NT2/D1 (cell line): ENCODE measurements at regions not wholly inside any gene's neighbourhood (a gene's known extent, or its start where the extent isn't known, plus 50 kb on each side); places are given as distances from the start of the nearest gene placed in this dataset.

Experiments used
- DNase-seq: peaks from one replicate; pipeline ENCODE4 v3.0.0-alpha.2; 2011; ENCODE audit warnings: low read depth, low spot score
- H3K27me3 ChIP-seq: 2 replicates; pipeline ENCODE4 v1.6.0; 2011; ENCODE audit warnings: mild to moderate bottlenecking; ENCODE audit not compliant: insufficient read length, insufficient read depth
- H3K36me3 ChIP-seq: 2 replicates; pipeline ENCODE4 v1.6.1; 2011; ENCODE audit warnings: mild to moderate bottlenecking, low read length, mixed read lengths; ENCODE audit not compliant: insufficient read depth, insufficient read length
- H3K4me1 ChIP-seq: 2 replicates; pipeline ENCODE4 v1.5.1; 2011; ENCODE audit not compliant: insufficient read depth, insufficient read length
- H3K4me3 ChIP-seq: 2 replicates; pipeline ENCODE4 v1.5.1; 2011; ENCODE audit warnings: low read depth; ENCODE audit not compliant: insufficient read length
- H3K9ac ChIP-seq: 2 replicates; pipeline ENCODE4 v1.6.0; 2011; ENCODE audit warnings: low read depth; ENCODE audit not compliant: insufficient read length
- H3K9me3 ChIP-seq: 2 replicates; pipeline ENCODE4 v1.5.1; 2011; ENCODE audit warnings: mild to moderate bottlenecking, low read length; ENCODE audit not compliant: insufficient read depth
- SUZ12 ChIP-seq: IDR thresholded peaks from 2 replicates; pipeline ENCODE4 v1.6.1; 2011; ENCODE audit not compliant: insufficient read length, insufficient read depth; ENCODE audit errors: extremely low read depth
- YY1 ChIP-seq: IDR thresholded peaks from 2 replicates; pipeline ENCODE4 v1.6.1; 2011; ENCODE audit not compliant: insufficient read length, insufficient read depth
- ZNF274 ChIP-seq: IDR thresholded peaks from 2 replicates; pipeline ENCODE4 v1.6.1; 2011; ENCODE audit warnings: mild to moderate bottlenecking, low read depth, low read length

DNA sequence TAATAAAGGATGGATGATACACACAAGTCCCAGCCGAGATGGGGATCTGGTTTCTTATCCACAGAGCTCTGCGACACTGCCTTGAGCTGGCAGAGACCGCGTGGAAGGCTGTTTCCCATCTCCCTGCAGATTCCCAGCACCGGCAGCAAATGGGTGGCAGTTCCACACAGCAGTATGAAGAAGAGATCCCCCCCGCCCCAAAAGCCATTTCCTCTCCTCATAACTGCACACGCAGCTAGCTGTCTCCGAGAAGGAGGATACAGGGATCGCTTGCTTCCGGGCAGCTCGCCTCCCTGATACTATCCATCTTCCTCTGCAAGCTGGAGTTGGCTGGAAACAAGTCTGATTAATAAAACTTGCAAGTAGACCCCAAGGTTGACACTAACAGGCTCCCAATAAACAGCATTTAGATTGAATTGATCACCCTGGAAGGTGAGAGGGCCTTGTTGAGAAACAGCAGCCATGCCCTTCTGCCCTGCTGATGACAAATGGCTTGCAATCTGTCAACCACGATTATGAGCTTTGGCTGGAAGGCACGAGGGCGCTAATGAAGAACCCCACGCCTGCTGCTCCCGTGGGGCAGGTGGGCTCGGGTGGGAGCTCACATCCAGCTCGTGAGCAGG is 642.3 kb downstream of the AJAP1 start:
- DNase-seq: no peak
- no peaks in the 10 kb centered on the region for H3K27me3 ChIP-seq
- no peaks in the 10 kb centered on the region for H3K9me3 ChIP-seq
- TF ChIP-seq ZNF274: no peak
- TF ChIP-seq SUZ12: no peak
- H3K36me3 ChIP-seq: no peaks in the 10 kb centered on the region
- no peaks in the 10 kb centered on the region for H3K4me1 ChIP-seq
- H3K4me3 ChIP-seq: no peak overlapping the region
- no peak overlapping the region for H3K9ac ChIP-seq

DNA sequence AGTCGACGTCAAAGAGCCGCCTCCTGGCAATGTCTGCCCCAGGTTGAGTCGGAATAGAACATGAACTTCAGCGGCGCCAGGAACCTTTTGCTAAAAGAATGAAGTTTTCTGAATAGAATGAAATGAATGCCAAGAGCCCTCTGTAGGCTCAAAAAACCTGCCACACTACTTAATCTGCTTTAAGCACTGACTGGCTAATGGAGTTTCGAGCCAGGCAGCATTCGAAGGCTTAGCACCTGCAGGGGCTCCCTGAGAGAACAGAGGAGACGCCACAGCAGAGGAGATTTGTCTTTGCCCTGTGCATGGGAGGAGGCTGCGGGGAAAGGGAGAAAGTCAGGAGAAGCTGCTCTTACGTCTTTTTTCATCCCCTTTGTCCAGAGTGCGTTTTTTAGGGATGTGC is 641.7 kb downstream of the AJAP1 start:
- no peak for DNase-seq
- Histone ChIP-seq H3K9ac (no peak overlapping the region), H3K36me3 (no peaks in the 10 kb centered on the region), H3K4me1 (no peaks in the 10 kb centered on the region), H3K27me3 (no peaks in the 10 kb centered on the region), H3K4me3 (no peak overlapping the region), H3K9me3 (no peaks in the 10 kb centered on the region)
- TF ChIP-seq SUZ12 (no peak), ZNF274 (no peak), YY1 (no peak)

DNA sequence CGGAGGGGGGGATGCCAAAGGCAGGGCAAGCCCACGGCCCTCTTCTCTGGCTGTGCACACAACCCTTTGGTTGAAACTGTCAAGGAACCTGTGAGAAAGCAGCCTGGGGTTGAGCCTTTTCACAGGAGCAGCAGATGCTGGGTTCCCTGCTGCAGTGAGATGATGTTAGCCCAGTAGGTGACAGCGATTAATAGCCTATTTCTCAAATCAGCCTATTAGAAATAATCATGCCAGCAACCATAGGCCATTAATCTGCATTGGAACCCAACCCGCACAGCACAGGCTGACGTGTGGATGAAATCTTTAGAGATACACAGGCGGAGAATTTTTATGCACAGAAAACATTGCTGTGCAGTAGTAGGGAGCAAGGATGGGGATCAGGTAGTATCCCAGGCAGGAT is 637.5 kb downstream of the AJAP1 start:
- Histone ChIP-seq H3K36me3 (no peaks in the 10 kb centered on the region), H3K9me3 (no peaks in the 10 kb centered on the region)
- no peak for TF ChIP-seq SUZ12
- TF ChIP-seq YY1: no peak
- TF ChIP-seq ZNF274: no peak

DNA sequence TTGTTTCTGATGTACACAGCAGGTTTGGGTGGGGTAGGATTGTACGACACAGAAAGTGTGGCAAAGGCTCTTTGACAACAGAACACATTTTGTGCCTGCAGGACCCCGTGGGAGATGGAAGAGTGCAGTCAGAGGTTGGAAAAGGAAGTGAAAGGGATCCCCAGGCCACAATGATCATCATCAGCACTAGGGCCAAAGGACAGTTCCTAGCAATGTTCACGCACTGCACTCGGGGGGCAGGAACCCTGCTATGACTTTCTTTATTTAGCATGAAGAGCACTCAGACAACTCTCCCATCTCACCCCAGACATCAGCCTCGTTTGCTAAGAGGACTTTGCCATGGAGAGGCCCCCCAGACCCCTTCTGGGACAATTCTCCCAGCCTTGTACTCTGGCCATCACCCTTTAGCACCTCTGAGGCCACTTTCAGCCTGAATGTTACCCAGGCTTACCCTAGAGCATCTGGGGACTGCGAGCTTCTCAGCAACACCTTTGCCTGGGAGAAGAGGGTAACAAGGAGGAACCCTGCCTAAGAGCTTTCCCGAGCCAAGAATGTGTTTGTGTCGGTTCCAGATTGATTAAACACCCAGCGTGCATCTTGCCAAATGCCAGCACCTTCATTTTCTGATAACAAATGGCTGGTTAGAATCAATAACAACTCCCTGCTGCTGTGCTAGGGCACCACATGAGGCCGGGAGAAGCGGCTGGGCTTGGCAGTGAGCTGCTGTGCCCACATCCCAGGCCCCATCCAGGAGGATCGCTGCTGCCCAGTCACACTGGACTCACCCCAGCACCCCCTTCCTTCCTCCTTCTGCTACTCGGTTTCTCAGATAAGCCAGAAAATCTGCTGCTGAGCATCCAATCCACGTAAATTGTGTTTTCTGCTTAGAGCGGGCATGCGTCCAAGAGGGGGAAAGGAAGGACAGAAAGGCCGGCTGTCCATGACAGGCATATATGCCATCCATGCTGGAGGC is 633.1 kb downstream of the AJAP1 start:
- DNase-seq: no peak
- Histone ChIP-seq H3K27me3 (no peaks in the 10 kb centered on the region), H3K36me3 (no peaks in the 10 kb centered on the region), H3K9ac (no peak overlapping the region), H3K9me3 (no peaks in the 10 kb centered on the region), H3K4me1 (no peaks in the 10 kb centered on the region), H3K4me3 (no peak overlapping the region)
- TF ChIP-seq ZNF274 (no peak), SUZ12 (no peak), YY1 (no peak)

More for the DNA sequence above, 637.5 kb downstream of the AJAP1 start:
- H3K27me3 ChIP-seq: no peaks in the 10 kb centered on the region
- no peak for DNase-seq
- H3K4me1 ChIP-seq: no peaks in the 10 kb centered on the region
- no peak overlapping the region for H3K9ac ChIP-seq
- H3K4me3 ChIP-seq: no peak overlapping the region

DNA sequence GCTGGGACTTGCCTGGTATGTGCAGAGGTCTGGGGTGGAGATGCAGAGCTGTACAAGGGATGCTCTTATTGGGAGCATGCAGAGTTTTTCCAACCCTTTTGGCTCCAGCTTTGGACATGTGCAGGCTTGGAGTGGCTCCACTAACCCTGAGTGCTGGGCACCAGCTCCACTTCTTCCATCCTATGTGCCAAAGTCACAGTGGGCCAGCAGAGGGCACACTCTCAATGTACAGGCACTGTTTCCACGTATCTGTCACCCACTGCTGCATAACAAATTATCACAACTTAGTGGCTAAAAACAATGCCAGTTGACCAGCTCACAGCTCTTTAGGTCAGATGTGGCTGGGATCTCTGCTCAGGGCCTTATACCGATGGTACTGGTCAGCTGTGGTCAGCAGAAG is 631.8 kb downstream of the AJAP1 start:
- Histone ChIP-seq H3K4me3 (no peak overlapping the region), H3K36me3 (no peaks in the 10 kb centered on the region), H3K4me1 (no peaks in the 10 kb centered on the region), H3K9me3 (no peaks in the 10 kb centered on the region), H3K9ac (no peak overlapping the region), H3K27me3 (no peaks in the 10 kb centered on the region)
- TF ChIP-seq YY1 (no peak), ZNF274 (no peak), SUZ12 (no peak)
- DNase-seq: no peak

DNA sequence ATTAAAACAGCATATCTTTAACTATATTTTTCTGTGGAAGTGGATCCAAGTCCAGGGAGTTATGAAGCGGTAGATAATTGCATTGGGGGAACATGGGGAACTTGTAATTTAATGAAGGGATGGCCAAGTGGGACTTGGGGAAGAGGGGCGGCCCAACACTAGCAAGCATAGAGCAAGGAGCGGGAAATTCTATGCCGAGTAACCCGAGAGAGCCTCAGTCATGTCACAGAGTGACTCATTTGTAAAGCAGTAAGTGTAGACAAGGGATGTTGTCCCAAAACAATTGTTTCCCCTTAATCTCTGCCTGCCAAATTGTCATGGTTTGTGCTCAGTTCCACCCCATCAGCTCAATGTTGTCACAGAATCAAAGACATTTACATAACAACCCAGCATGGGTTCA is 620.1 kb downstream of the AJAP1 start:
- DNase-seq: peak; percentile 27
- Histone ChIP-seq H3K9ac (no peak overlapping the region), H3K36me3 (no peaks in the 10 kb centered on the region), H3K9me3 (no peaks in the 10 kb centered on the region), H3K27me3 (peaks cover 22% of the 10 kb centered on the region), H3K4me1 (no peaks in the 10 kb centered on the region), H3K4me3 (no peak overlapping the region)
- no peak for TF ChIP-seq SUZ12
- no peak for TF ChIP-seq ZNF274
- TF ChIP-seq YY1: no peak

DNA sequence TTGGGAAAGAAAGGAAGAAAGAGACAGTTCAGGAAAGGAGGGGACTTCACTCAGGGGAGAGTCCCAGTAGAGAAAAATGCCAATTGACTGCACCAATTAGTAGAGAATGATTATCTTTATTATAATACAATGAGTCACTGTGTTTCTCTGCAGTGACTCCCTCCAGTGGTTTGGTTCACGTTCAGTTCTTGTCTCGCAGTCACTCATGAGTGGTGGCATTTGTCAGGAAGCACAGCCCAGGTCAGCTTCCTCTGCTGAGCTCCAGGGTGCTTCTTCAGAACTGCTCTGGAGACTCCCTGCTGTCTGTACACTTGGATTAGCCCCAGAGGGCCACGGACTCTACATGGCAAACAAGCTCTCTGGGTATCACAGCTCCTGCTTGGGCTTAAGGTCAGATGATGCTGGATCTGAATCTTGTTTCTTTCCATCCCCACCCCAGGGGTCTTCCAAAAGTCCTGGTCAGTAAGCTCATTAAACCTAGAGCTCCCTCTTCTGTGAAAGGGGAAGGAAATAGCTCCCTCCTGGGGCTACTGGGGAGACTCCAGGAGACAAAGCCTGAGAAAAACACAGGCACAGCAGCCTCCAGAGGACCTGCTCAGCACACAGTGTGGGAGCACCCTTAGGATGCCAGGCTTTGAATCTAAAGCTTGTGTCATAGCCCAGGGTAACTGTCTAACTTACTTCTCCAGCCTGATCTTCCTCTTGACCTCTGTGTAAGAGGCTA is 619.0 kb downstream of the AJAP1 start:
- no peak overlapping the region for H3K9ac ChIP-seq
- TF ChIP-seq SUZ12 (no peak), ZNF274 (no peak), YY1 (no peak)
- H3K4me1 ChIP-seq: no peaks in the 10 kb centered on the region
- peaks cover 27% of the 10 kb centered on the region for H3K27me3 ChIP-seq
- no peaks in the 10 kb centered on the region; the same call in 1 of the 2 replicates for H3K9me3 ChIP-seq
- no peak for DNase-seq
- H3K4me3 ChIP-seq: no peak overlapping the region
- no peaks in the 10 kb centered on the region for H3K36me3 ChIP-seq
